Smooth muscle cell (in vitro differentiated cells): ENCODE measurements at regions not wholly inside any gene's neighbourhood (a gene's known extent, or its start where the extent isn't known, plus 50 kb on each side); places are given as distances from the start of the nearest gene placed in this dataset.

Source experiments
- DNase-seq: peaks from one replicate; lab custom pipeline; 2025; ENCODE audit not compliant: unreplicated experiment; lab: John Stamatoyannopoulos, UW
- H2AFZ ChIP-seq: fragments of 200-600 bp; sonication (generic); 2 replicates; pipeline ENCODE4 v1.6.0; 2016; ENCODE audit warnings: antibody characterized with exemption, low read depth, mild to moderate bottlenecking
- H3F3A ChIP-seq: fragments of 200-600 bp; sonication (generic); 2 replicates; pipeline ENCODE4 v1.6.0; 2017; ENCODE audit warnings: antibody characterized with exemption, low read depth
- H3K27ac ChIP-seq: fragments of 200-600 bp; sonication (generic); 2 replicates; pipeline ENCODE4 v1.5.1; 2016; ENCODE audit warnings: low read depth, mild to moderate bottlenecking
- H3K27me3 ChIP-seq: fragments of 200-600 bp; sonication (generic); 2 replicates; pipeline ENCODE4 v1.6.1; 2016; ENCODE audit warnings: low read depth, mild to moderate bottlenecking
- H3K36me3 ChIP-seq: fragments of 200-600 bp; sonication (generic); 2 replicates; pipeline ENCODE4 v1.5.1; 2016; ENCODE audit warnings: low read depth
- H3K4me1 ChIP-seq: fragments of 200-600 bp; sonication (generic); 2 replicates; pipeline ENCODE4 v1.5.1; 2016; ENCODE audit warnings: low read depth
- H3K4me2 ChIP-seq: fragments of 200-600 bp; sonication (generic); 2 replicates; pipeline ENCODE4 v1.6.0; 2016; ENCODE audit warnings: mild to moderate bottlenecking
- H3K4me3 ChIP-seq: fragments of 200-600 bp; sonication (generic); 2 replicates; pipeline ENCODE4 v1.5.1; 2016; ENCODE audit warnings: mild to moderate bottlenecking
- H3K79me2 ChIP-seq: fragments of 200-600 bp; sonication (generic); 2 replicates; pipeline ENCODE4 v1.6.0; 2016; ENCODE audit warnings: low read depth, mild to moderate bottlenecking
- H3K9ac ChIP-seq: fragments of 200-600 bp; sonication (generic); 2 replicates; pipeline ENCODE4 v1.6.0; 2016; ENCODE audit warnings: low read depth
- H3K9me3 ChIP-seq: fragments of 200-600 bp; sonication (generic); replicated peaks from 2 replicates; pipeline ENCODE4 v1.5.1; 2016; ENCODE audit warnings: low read depth
- H4K20me1 ChIP-seq: fragments of 200-600 bp; sonication (generic); 2 replicates; pipeline ENCODE4 v1.6.0; 2016; ENCODE audit warnings: low read depth
- WGBS: methylation state at CpG from one replicate; pipeline ENCODE4 v1.1.7; 2016; ENCODE audit warnings: low lambda C conversion rate; 5-methylcytosine and 5-hydroxymethylcytosine counted together
- TF ChIP-seq, protein P1 (sequence below): fragments of 200-600 bp; sonication (generic); IDR thresholded peaks from 2 replicates; pipeline ENCODE4 v1.5.1; 2017; ENCODE audit warnings: borderline replicate concordance, mild to moderate bottlenecking, antibody characterized with exemption; ENCODE audit not compliant: insufficient read depth, poor library complexity, severe bottlenecking

DNA sequence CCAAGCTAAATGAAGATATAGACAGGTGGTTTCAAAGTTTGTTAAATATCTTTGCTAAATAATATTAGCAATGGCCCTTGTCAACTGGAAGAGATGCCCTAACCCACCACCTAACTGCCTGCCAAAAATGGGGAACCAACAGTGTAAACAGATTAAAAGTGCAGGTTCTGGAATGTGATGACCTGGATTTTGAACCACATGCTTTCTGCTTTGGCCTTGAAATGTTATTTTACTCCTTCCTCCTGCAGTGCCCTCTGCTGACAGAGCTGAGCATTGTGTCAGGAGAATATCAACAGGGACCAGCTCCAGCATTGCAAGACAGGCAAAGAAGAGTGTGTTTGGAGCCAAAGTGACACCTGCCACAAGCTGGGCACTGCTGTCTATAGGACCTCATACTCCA, 226.6 kb downstream of the MYLK4 start:
- H3K4me1 ChIP-seq = no peaks in the 10 kb centered on the region
- H4K20me1 ChIP-seq = no peaks in the 10 kb centered on the region
- H3F3A ChIP-seq = no peaks in the 10 kb centered on the region
- no peak overlapping the region for H2AFZ ChIP-seq
- H3K4me3 ChIP-seq = no peak overlapping the region
- TF ChIP-seq, protein P1, sequence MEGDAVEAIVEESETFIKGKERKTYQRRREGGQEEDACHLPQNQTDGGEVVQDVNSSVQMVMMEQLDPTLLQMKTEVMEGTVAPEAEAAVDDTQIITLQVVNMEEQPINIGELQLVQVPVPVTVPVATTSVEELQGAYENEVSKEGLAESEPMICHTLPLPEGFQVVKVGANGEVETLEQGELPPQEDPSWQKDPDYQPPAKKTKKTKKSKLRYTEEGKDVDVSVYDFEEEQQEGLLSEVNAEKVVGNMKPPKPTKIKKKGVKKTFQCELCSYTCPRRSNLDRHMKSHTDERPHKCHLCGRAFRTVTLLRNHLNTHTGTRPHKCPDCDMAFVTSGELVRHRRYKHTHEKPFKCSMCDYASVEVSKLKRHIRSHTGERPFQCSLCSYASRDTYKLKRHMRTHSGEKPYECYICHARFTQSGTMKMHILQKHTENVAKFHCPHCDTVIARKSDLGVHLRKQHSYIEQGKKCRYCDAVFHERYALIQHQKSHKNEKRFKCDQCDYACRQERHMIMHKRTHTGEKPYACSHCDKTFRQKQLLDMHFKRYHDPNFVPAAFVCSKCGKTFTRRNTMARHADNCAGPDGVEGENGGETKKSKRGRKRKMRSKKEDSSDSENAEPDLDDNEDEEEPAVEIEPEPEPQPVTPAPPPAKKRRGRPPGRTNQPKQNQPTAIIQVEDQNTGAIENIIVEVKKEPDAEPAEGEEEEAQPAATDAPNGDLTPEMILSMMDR = peak; percentile 5
- H3K27me3 ChIP-seq = no peaks in the 10 kb centered on the region
- H3K36me3 ChIP-seq = no peaks in the 10 kb centered on the region
- H3K27ac ChIP-seq = no peak overlapping the region
- no peak overlapping the region for H3K9ac ChIP-seq
- H3K9me3 ChIP-seq = peaks cover 4% of the 10 kb centered on the region
- no peaks in the 10 kb centered on the region for H3K79me2 ChIP-seq
- H3K4me2 ChIP-seq = no peak overlapping the region
- DNase-seq = no peak

DNA sequence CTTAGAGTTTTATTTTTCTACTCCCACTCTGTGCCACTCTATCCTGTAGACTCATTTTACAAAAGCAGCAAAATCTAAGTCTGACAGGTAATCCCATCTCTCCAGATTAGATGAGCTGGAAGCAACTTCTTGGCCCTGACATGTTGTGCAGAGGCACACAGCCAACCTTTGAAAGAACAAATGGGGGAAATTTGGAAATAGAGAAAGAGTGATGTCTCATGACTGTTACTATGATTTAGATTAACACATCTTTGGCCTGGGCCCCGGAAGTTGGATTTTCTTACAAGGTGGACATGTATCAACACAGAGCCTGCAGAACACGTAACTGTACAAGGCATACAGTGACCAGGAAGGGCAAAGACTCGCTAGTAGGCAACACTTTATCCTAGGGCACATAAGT, 227.7 kb downstream of the MYLK4 start:
- TF ChIP-seq, protein P1 = no peak
- 85% methylated on average over 3 of the region's 3 CpGs for WGBS
- peaks cover 8% of the 10 kb centered on the region for H3K9me3 ChIP-seq
- no peaks in the 10 kb centered on the region for H3K36me3 ChIP-seq
- H3K4me1 ChIP-seq = no peaks in the 10 kb centered on the region
- H4K20me1 ChIP-seq = no peaks in the 10 kb centered on the region
- no peak overlapping the region for H3K4me3 ChIP-seq
- no peaks in the 10 kb centered on the region for H3K27me3 ChIP-seq
- no peak overlapping the region for H3K4me2 ChIP-seq
- no peak overlapping the region for H3K27ac ChIP-seq
- H3F3A ChIP-seq = no peaks in the 10 kb centered on the region
- DNase-seq = no peak
- H3K9ac ChIP-seq = no peak overlapping the region
- H3K79me2 ChIP-seq = no peaks in the 10 kb centered on the region
- H2AFZ ChIP-seq = no peak overlapping the region

DNA sequence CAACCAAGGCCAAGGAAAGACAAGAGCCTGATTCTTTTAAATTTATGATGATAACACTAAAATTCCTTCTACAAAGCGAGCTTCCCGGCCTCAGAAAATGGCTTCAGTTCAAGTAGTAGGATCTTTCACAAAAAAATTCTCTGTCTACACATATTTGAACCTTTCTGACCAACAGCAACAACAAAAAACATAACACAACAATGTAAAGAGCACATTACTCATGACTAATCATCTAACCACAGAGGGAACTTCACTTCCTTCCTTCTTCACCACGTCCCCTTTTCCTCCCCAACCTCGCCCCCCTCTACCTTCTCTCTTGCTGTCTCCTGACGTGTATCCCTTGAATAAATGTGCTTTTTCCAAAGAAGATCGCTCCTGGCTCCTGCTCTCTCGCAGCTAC, 228.2 kb downstream of the MYLK4 start:
- no peak overlapping the region for H3K4me2 ChIP-seq
- H2AFZ ChIP-seq = no peak overlapping the region
- no peak for DNase-seq
- no peak overlapping the region for H3K9ac ChIP-seq
- H3K4me1 ChIP-seq = no peaks in the 10 kb centered on the region
- 72% methylated on average over 7 of the region's 7 CpGs for WGBS
- no peak overlapping the region for H3K4me3 ChIP-seq
- no peaks in the 10 kb centered on the region for H3K36me3 ChIP-seq
- H3F3A ChIP-seq = no peaks in the 10 kb centered on the region
- H3K27ac ChIP-seq = no peak overlapping the region
- H4K20me1 ChIP-seq = no peaks in the 10 kb centered on the region
- no peaks in the 10 kb centered on the region for H3K27me3 ChIP-seq
- TF ChIP-seq, protein P1 = no peak
- peaks cover 8% of the 10 kb centered on the region for H3K9me3 ChIP-seq
- H3K79me2 ChIP-seq = no peaks in the 10 kb centered on the region

DNA sequence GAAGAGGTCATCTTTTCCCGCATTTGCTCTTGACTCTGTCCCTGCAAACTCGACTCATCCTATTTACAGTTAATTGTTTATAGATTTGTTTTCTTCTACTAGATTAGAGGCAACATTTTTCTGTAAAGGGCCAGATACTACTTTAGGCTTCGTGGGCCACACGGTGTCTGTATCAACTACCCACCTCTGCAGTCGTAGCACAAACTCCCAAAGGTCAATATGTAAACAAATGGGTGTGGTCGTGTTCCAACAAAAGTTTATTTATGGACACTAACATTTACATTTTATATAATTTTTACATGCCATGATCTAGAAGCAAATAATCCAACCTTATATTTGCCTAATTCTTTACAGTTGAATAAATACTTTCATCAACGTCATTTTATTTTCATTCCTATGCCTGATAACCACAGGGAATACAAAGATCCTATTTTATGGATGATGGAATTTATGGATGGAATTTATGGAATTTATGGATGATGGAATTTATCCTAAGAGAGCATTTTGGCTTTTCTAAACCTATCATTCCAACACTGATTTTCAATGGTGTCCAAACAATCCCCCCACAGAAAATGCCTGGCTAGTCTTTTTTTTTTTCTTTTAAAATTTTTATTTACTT, 232.8 kb downstream of the MYLK4 start:
- Histone ChIP-seq H3K4me3 (no peak overlapping the region), H3K27me3 (no peaks in the 10 kb centered on the region), H3K4me2 (no peak overlapping the region), H3K4me1 (no peaks in the 10 kb centered on the region), H3K9me3 (peaks cover 8% of the 10 kb centered on the region), H3K9ac (no peak overlapping the region), H2AFZ (no peak overlapping the region), H4K20me1 (no peaks in the 10 kb centered on the region), H3K36me3 (no peaks in the 10 kb centered on the region), H3K27ac (no peak overlapping the region), H3F3A (no peaks in the 10 kb centered on the region), H3K79me2 (no peaks in the 10 kb centered on the region)
- WGBS = 85% methylated on average over 7 of the region's 7 CpGs
- TF ChIP-seq, protein P1 = no peak
- DNase-seq = no peak
